ENCODE measurements at regions not wholly inside any gene's neighbourhood (a gene's known extent, or its start where the extent isn't known, plus 50 kb on each side); places are given as distances from the start of the nearest gene placed in this dataset.

GRCh38 chr10:10489805-10490571 is 527.7 kb upstream of the CELF2 start:
- CTCF ChIA-PET, result no interaction called here
- Mint-ChIP-seq H3K36me3 (no peaks in the 10 kb centered on the region), H3K27me3 (no peaks in the 10 kb centered on the region), H3K27ac (no peak overlapping the region), H3K9me3 (no peaks in the 10 kb centered on the region), H3K4me3 (no peak overlapping the region), H3K4me1 (no peaks in the 10 kb centered on the region)
- no peak for DNase-seq

DNA sequence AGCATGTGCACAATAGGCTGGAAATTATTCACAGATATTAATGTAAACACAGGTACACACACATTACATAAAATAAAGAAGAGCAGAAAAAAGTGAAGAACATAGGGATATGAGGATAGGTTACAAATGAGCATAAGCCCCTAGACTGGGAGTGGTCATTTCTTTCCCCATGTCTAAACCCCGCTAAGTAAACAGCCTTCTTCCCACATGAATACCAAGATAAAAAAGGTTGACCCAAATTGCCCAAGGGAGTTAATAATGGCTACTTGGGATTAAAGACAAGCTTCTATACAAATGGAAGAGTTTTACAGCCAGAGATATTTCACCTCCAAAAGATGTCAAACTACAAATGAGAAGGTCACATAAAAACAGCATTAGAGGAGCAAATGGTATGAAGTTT is 527.1 kb upstream of the CELF2 start:
- Mint-ChIP-seq H3K27ac (no peak overlapping the region), H3K36me3 (no peaks in the 10 kb centered on the region), H3K9me3 (no peaks in the 10 kb centered on the region), H3K27me3 (no peaks in the 10 kb centered on the region), H3K4me1 (no peaks in the 10 kb centered on the region), H3K4me3 (no peak overlapping the region)
- no peak for DNase-seq
- CTCF ChIA-PET, result no interaction called here

- no peak overlapping the region for H3K4me3 Mint-ChIP-seq
- H3K27me3 Mint-ChIP-seq, result peaks cover 1% of the 10 kb centered on the region
- H3K36me3 Mint-ChIP-seq, result no peaks in the 10 kb centered on the region
- DNase-seq, result no peak
- H3K27ac Mint-ChIP-seq, result no peak overlapping the region
- CTCF ChIA-PET, result no interaction called here
- H3K4me1 Mint-ChIP-seq, result no peaks in the 10 kb centered on the region
- no peaks in the 10 kb centered on the region for H3K9me3 Mint-ChIP-seq
Measured at GRCh38 chr10:10492420-10492819, 525.3 kb upstream of the CELF2 start.

DNA sequence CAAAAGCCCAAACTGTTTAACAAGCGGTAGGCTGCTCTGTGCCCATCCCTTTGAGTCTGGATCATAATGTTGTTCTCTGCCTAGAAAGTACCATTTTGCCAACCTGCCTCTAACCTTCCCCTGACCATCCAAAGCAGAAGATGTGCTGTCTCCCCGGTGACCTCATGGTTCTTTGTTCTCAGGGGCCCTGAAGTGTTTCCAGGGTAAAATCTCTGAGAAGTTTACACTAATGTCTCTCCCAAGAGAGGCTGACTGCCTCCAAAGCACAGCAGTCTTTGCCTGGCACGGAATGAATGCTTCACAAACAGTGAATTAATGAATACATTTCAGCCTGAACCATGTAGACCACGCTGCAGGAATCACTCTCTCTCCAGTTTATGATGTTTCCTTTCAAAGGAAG is 523.8 kb upstream of the CELF2 start:
- Mint-ChIP-seq H3K4me3 (no peak overlapping the region), H3K36me3 (no peaks in the 10 kb centered on the region), H3K4me1 (no peaks in the 10 kb centered on the region), H3K27ac (no peak overlapping the region), H3K27me3 (peaks cover 4% of the 10 kb centered on the region), H3K9me3 (no peaks in the 10 kb centered on the region)
- no peak for DNase-seq
- CTCF ChIA-PET, result no interaction called here

DNA sequence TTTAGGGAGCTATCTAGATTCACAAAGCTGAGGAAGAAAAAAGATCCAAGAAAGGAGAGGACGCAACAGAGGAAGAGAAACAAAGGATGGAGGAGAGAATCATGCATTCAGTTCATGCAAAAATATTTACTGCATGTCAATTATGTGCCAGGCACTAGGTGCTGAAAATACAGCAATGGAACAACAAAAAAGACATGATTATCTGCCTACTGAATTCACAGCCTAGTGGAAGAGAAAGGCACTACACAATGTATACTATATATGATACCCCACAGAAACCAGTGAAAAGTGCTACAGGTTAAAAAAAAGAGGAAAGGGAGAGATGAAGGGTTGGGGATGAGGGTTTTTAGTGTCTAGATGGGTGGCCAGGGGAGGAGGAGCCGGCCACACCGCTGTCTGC is 520.4 kb upstream of the CELF2 start:
- DNase-seq, result no peak
- Mint-ChIP-seq H3K27ac (no peak overlapping the region), H3K27me3 (peaks cover 4% of the 10 kb centered on the region), H3K9me3 (no peaks in the 10 kb centered on the region), H3K4me1 (no peaks in the 10 kb centered on the region), H3K4me3 (no peak overlapping the region), H3K36me3 (no peaks in the 10 kb centered on the region)
- CTCF ChIA-PET, result no interaction called here

GRCh38 chr10:10498781-10499180 is 518.9 kb upstream of the CELF2 start:
- CTCF ChIA-PET, result interaction anchor here (0.5 kb wide), 1 partner anchor 27 kb away, joined by 3 read pairs; no protein-coding TSS in a partner anchor

GRCh38 chr10:10499839-10500238 is 517.8 kb upstream of the CELF2 start:
- CTCF ChIA-PET, result no interaction called here
- Mint-ChIP-seq H3K4me1 (no peaks in the 10 kb centered on the region), H3K36me3 (no peaks in the 10 kb centered on the region), H3K9me3 (no peaks in the 10 kb centered on the region), H3K27me3 (peaks cover 4% of the 10 kb centered on the region), H3K27ac (no peak overlapping the region), H3K4me3 (no peak overlapping the region)
- no peak for DNase-seq

More at GRCh38 chr10:10498781-10499180, 518.9 kb upstream of the CELF2 start:
- H3K9me3 Mint-ChIP-seq, result no peaks in the 10 kb centered on the region
- H3K27me3 Mint-ChIP-seq, result peaks cover 4% of the 10 kb centered on the region
- no peak overlapping the region for H3K4me3 Mint-ChIP-seq
- DNase-seq, result no peak
- H3K36me3 Mint-ChIP-seq, result no peaks in the 10 kb centered on the region
- no peak overlapping the region for H3K27ac Mint-ChIP-seq
- H3K4me1 Mint-ChIP-seq, result no peaks in the 10 kb centered on the region

- Mint-ChIP-seq H3K4me3 (no peak overlapping the region), H3K27ac (no peak overlapping the region)
- DNase-seq, result no peak
Measured at GRCh38 chr10:10500937-10501336, 516.7 kb upstream of the CELF2 start.

GRCh38 chr10:10503772-10504171 is 513.9 kb upstream of the CELF2 start:
- Mint-ChIP-seq H3K36me3 (no peaks in the 10 kb centered on the region), H3K9me3 (no peaks in the 10 kb centered on the region), H3K4me3 (no peak overlapping the region), H3K27me3 (no peaks in the 10 kb centered on the region), H3K4me1 (no peaks in the 10 kb centered on the region), H3K27ac (no peak overlapping the region)
- CTCF ChIA-PET, result no interaction called here
- no peak for DNase-seq

More at GRCh38 chr10:10500937-10501336, 516.7 kb upstream of the CELF2 start:
- Mint-ChIP-seq H3K36me3 (no peaks in the 10 kb centered on the region), H3K9me3 (no peaks in the 10 kb centered on the region), H3K27me3 (peaks cover 4% of the 10 kb centered on the region), H3K4me1 (no peaks in the 10 kb centered on the region)
- CTCF ChIA-PET, result no interaction called here

DNA sequence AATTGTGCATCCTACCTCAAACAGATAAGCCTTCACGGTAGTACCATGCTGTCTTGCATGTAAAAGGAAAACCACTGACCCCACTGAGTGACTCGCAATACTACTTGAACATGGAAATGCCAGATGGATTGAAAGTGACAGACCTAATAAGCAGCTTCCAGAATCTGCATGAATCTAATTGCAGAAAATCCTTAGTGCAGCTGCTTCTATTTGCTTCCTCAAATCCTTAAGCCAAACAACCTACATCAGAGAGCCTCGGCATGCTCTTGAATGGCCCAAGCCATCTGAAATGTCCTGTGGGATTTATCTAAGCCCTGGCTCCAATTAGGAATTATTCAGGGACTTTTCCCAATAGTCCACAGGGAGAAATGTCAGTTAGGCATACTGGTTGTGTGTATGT is 509.5 kb upstream of the CELF2 start:
- CTCF ChIA-PET, result no interaction called here
- Mint-ChIP-seq H3K4me3 (no peak overlapping the region), H3K27ac (no peak overlapping the region), H3K4me1 (no peaks in the 10 kb centered on the region), H3K27me3 (no peaks in the 10 kb centered on the region), H3K9me3 (no peaks in the 10 kb centered on the region), H3K36me3 (no peaks in the 10 kb centered on the region)
- DNase-seq, result no peak

GRCh38 chr10:10510179-10510578 is 507.5 kb upstream of the CELF2 start:
- CTCF ChIA-PET, result no interaction called here
- H3K4me3 Mint-ChIP-seq, result no peak overlapping the region
- H3K9me3 Mint-ChIP-seq, result no peaks in the 10 kb centered on the region
- H3K36me3 Mint-ChIP-seq, result no peaks in the 10 kb centered on the region
- peaks cover 3% of the 10 kb centered on the region for H3K27me3 Mint-ChIP-seq
- H3K27ac Mint-ChIP-seq, result no peak overlapping the region
- no peak for DNase-seq
- no peaks in the 10 kb centered on the region for H3K4me1 Mint-ChIP-seq

DNA sequence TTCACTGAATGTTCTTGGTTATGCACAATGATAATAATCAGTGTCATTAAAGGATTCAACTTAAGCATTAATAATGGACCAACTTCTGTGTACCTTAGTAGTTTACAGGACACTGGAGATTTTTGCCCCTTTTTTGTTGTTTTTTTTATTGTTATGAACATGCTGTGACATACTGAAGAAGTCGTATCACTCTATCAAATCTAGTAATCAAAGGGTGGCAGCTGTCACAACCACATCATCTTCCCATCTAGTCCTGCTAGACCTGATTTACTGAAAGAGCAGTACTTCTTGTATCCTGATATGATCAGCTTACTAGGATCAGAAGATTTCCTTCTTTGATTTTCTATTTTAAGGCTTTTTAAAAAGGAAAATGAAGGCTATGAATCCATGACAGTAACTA is 504.6 kb upstream of the CELF2 start:
- CTCF ChIA-PET, result no interaction called here
- no peak for DNase-seq
- no peaks in the 10 kb centered on the region for H3K36me3 Mint-ChIP-seq
- no peak overlapping the region for H3K4me3 Mint-ChIP-seq
- H3K27ac Mint-ChIP-seq, result no peak overlapping the region
- peaks cover 3% of the 10 kb centered on the region for H3K27me3 Mint-ChIP-seq
- H3K9me3 Mint-ChIP-seq, result no peaks in the 10 kb centered on the region
- no peaks in the 10 kb centered on the region for H3K4me1 Mint-ChIP-seq

DNA sequence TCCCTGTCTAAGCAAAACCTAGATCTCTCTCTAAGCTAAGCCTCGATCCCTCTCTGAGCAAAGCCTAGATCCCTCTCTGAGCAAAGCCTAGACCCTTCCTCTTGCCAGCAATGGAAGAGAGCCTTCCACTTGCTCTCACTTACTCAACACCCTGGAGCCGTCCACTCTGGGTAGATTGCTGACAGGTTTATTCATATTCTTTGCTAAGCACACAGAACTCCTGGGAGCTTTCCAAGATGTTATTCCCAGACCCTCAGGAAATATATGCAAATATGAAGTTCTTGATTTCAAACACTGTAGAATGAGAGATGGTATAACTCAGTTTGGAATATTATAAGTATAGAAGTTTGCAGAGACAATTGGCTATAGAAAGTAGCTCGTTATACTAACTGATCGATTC is 503.8 kb upstream of the CELF2 start:
- Mint-ChIP-seq H3K4me1 (no peaks in the 10 kb centered on the region), H3K36me3 (no peaks in the 10 kb centered on the region), H3K9me3 (no peaks in the 10 kb centered on the region), H3K27me3 (peaks cover 3% of the 10 kb centered on the region), H3K4me3 (no peak overlapping the region), H3K27ac (no peak overlapping the region)
- no peak for DNase-seq
- CTCF ChIA-PET, result no interaction called here

- CTCF ChIA-PET, result no interaction called here
- Mint-ChIP-seq H3K4me3 (no peak overlapping the region), H3K27me3 (peaks cover 3% of the 10 kb centered on the region), H3K4me1 (no peaks in the 10 kb centered on the region), H3K27ac (no peak overlapping the region), H3K36me3 (no peaks in the 10 kb centered on the region), H3K9me3 (no peaks in the 10 kb centered on the region)
- no peak for DNase-seq
Measured at GRCh38 chr10:10514797-10515196, 502.9 kb upstream of the CELF2 start.

DNA sequence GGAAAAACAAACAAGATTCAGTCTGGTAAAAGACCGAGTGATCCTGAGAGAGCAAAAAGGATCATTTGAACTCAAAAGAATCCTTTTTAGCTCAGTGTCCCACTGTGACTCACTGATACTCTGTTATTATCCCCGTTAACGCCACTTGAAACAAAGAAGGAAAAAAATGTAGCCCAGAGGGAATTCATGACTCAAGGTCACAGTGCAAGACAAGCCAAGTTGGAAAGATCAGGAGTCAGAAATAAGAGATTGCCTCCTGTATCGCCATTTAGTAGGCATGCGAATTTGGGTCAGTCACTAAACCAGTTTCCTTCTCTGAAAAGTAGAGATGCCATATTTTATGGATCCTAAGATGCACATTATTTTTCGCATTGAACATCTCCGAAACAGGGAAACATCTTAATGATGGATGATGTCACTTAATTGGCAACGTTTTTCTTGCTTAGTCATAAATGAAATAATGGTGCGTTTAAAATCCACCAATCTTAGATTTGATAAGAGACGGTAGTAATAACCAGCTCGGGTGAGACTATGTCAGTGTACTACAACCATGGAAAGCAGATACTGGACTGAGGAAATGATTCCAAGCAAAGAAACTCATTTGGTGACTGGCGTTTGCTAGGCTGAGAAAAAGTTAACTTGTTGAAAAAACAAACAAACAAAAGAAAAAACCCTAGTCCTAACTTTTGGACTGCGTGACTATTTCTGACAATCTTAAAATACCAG is 502.0 kb upstream of the CELF2 start:
- H3K4me3 Mint-ChIP-seq, result no peak overlapping the region
- no peaks in the 10 kb centered on the region for H3K4me1 Mint-ChIP-seq
- no peaks in the 10 kb centered on the region for H3K9me3 Mint-ChIP-seq
- H3K36me3 Mint-ChIP-seq, result no peaks in the 10 kb centered on the region
- peaks cover 3% of the 10 kb centered on the region for H3K27me3 Mint-ChIP-seq
- CTCF ChIA-PET, result no interaction called here
- H3K27ac Mint-ChIP-seq, result no peak overlapping the region
- no peak for DNase-seq

Data from activated naive CD4-positive, alpha-beta T cell treated with anti-CD3 and anti-CD28 coated beads, Interleukin-2, amount 10 ng/mL, durations not matched to agents 7 days and 5 days (primary cell).